H4 (cell line): ENCODE measurements at regions not wholly inside any gene's neighbourhood (a gene's known extent, or its start where the extent isn't known, plus 50 kb on each side); places are given as distances from the start of the nearest gene placed in this dataset.

ENCODE experiments used
- DNase-seq: peaks from one replicate; pipeline ENCODE4 v3.0.0-alpha.2; 2015; ENCODE audit warnings: low spot score

GRCh38 chr14:26004342-26004741, 593.5 kb downstream of the NOVA1 start:
- no peak for DNase-seq

GRCh38 chr14:25993830-25994229, 604.0 kb downstream of the NOVA1 start:
- no peak for DNase-seq

- DNase-seq, result no peak
These were observed 609.3 kb downstream of the NOVA1 start for GRCh38 chr14:25988536-25988935.

GRCh38 chr14:25955772-25956171, 642.1 kb downstream of the NOVA1 start:
- DNase-seq, result no peak

- peak; percentile 42 for DNase-seq
These were observed 644.2 kb downstream of the NOVA1 start for GRCh38 chr14:25953532-25954139.

GRCh38 chr14:25945746-25946145, 652.1 kb downstream of the NOVA1 start:
- DNase-seq, result no peak

- no peak for DNase-seq
These were observed 653.8 kb downstream of the NOVA1 start for GRCh38 chr14:25944020-25944419.

GRCh38 chr14:25943329-25943728, 654.5 kb downstream of the NOVA1 start:
- DNase-seq, result no peak

GRCh38 chr14:25942090-25942489, 655.7 kb downstream of the NOVA1 start:
- DNase-seq, result no peak

GRCh38 chr14:25933731-25934130, 664.1 kb downstream of the NOVA1 start:
- DNase-seq, result no peak

GRCh38 chr14:25929881-25930615, 667.8 kb downstream of the NOVA1 start:
- DNase-seq, result no peak

- DNase-seq, result no peak
These were observed 686.0 kb downstream of the NOVA1 start for GRCh38 chr14:25911831-25912230.

GRCh38 chr14:25909045-25909747, 688.6 kb downstream of the NOVA1 start:
- DNase-seq, result peak; percentile 36

- no peak for DNase-seq
These were observed 689.4 kb downstream of the NOVA1 start for GRCh38 chr14:25908277-25909044.

GRCh38 chr14:25904446-25904845, 693.4 kb downstream of the NOVA1 start:
- DNase-seq, result no peak

GRCh38 chr14:25899197-25899596, 698.6 kb downstream of the NOVA1 start:
- no peak for DNase-seq

- no peak for DNase-seq
These were observed 701.1 kb downstream of the NOVA1 start for GRCh38 chr14:25896777-25897176.

GRCh38 chr14:25895740-25896139, 702.1 kb downstream of the NOVA1 start:
- DNase-seq, result no peak

GRCh38 chr14:25887251-25887878, 710.5 kb downstream of the NOVA1 start:
- DNase-seq, result no peak

GRCh38 chr14:25884657-25885056, 713.2 kb downstream of the NOVA1 start:
- no peak for DNase-seq

GRCh38 chr14:25882899-25883298, 714.9 kb downstream of the NOVA1 start:
- no peak for DNase-seq

GRCh38 chr14:25875475-25875874, 722.4 kb downstream of the NOVA1 start:
- no peak for DNase-seq
